HG03520 (cell line): ENCODE measurements at regions not wholly inside any gene's neighbourhood (a gene's known extent, or its start where the extent isn't known, plus 50 kb on each side); places are given as distances from the start of the nearest gene placed in this dataset.
A peak's percentile ranks its signal among the peaks of the same experiment; 100 is the strongest.

Source experiments
- ATAC-seq: cut with Tn5 transposase; IDR thresholded peaks from one replicate; pipeline ENCODE4 v1.9.1; 2021; ENCODE audit warnings: mild to moderate bottlenecking, moderate library complexity; ENCODE audit not compliant: unreplicated experiment

DNA sequence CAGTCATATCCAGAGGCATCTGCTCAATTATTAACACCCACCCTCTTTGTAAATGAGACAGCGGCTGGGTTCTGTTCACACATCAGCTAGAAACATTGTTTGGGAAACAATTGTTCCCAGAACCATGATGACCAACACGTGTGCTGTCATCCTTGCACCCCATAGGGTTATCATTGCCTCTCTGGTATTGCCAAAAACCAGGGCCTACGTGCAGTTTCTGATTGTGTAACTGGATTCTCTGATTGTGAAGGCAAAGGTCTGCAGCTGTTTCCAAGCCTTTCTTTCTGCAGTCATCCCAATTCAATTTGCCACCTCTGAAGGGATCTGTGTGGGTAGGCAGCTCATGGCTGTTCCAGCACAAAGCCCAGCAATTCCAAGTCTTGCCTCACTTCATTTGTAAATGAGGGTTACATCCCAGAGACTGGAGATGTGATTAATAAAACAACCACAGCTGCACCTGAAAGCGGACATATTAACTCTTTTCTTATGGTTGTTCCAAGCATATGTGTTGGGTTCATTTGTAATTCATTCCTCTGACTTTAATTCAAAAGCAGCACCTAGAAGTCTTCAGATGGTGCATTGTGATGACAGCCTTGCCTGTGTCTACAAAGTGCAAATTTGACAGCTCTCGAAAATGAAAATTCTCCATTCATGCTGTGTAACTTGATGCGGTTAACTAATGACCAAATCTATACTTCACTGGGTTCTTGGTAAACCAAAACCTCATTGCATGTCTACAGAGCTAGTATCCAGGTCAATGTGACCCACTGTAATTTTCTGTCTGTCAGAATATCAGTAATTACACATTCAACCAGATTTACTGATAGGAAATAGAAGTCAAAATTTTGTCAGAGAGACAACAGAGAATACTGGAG, 66.6 kb downstream of the YIPF5 start:
- peak; percentile 89 for ATAC-seq

DNA sequence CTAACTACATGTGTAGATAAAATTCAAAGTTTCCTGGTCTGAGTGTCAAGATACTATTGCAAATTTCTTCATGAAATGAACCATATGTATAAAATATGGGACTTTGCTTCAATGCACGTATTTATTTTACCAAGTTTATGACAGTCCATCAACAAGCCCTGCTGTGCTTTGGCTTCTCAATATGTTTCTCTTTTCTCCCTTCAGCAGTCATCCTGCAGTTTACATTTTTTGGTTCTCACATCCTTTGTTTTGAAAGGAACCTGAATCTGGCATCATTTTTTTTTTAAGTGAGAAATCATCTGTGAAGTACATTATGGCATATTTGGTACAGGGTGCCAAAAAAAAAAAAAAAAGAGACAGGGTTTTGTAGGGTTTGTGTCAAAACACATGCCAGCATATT, 65.1 kb downstream of the YIPF5 start:
- no peak for ATAC-seq

DNA sequence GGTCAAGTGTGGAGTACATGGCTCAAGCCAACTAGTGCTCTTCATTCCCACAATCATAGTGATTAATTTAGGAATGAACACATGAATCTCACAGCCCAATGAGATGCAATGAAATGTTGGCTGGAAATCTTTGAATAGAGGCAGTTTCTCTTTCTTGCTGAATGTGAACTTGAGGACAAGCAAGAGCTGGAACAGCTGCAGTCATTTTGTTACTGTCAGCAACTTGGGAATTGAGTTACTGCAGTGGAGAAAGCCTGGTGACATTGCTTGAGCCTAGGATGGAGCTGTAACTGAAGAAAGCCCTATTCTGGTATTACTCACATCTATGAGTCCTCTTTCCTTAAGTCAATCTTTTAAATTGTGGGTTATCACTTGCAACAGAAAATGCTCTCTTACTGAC, 62.3 kb downstream of the YIPF5 start:
- ATAC-seq, result no peak
